ENCODE measurements at regions not wholly inside any gene's neighbourhood (a gene's known extent, or its start where the extent isn't known, plus 50 kb on each side); places are given as distances from the start of the nearest gene placed in this dataset.

- no peaks in the 10 kb centered on the region for H3K79me2 ChIP-seq (ENCODE audit: control insufficient read depth in 1 of 2, insufficient read depth in 2 of 2, low read length in 2 of 2)
- H2AFZ ChIP-seq (ENCODE audit: low read length) = no peak overlapping the region
- no peak overlapping the region for H4K91ac ChIP-seq (replicated peaks; ENCODE audit: insufficient read length, low read length)
- no peak overlapping the region for H3K4ac ChIP-seq (replicated peaks; ENCODE audit: insufficient read length, low read depth, low read length)
- no peak for FAIRE-seq
- no peaks in the 10 kb centered on the region for H3K27me3 ChIP-seq (replicated peaks in 1 of 4; ENCODE audit: control insufficient read depth in 3 of 4, extremely low read depth in 1 of 4, insufficient read depth in 3 of 4, low read length in 3 of 4)
- DNase-seq (ENCODE audit: low read depth in 1 of 2, low spot score in 2 of 2) = no peak
- H4K5ac ChIP-seq (ENCODE audit: insufficient read length, low read depth, low read length) = no peak overlapping the region
- no peak overlapping the region for H3K27ac ChIP-seq (ENCODE audit: low read depth, low read length)
- H2BK15ac ChIP-seq (ENCODE audit: low read length) = no peak overlapping the region
- no peaks in the 10 kb centered on the region for H4K20me1 ChIP-seq (replicated peaks in 1 of 2; ENCODE audit: control insufficient read depth in 1 of 2, insufficient read depth in 2 of 2, low read length in 2 of 2)
- no peak overlapping the region for H3K23ac ChIP-seq (ENCODE audit: insufficient read length)
- no peak overlapping the region for H2AK5ac ChIP-seq (ENCODE audit: low read depth, low read length)
- no peak overlapping the region for H3K18ac ChIP-seq (ENCODE audit: extremely low read depth, low read length)
- H3K14ac ChIP-seq (ENCODE audit: insufficient read length) = no peak overlapping the region
- H2BK20ac ChIP-seq (ENCODE audit: low read length) = no peak overlapping the region
- H3K9me3 ChIP-seq (ENCODE audit: insufficient read depth in 2 of 2, low read depth in 1 of 2, low read length in 1 of 2) = no peaks in the 10 kb centered on the region
- no peak overlapping the region for H2BK120ac ChIP-seq (replicated peaks; ENCODE audit: low read depth, low read length)
- H3K9ac ChIP-seq (replicated peaks in 1 of 4; ENCODE audit: extremely low read depth in 1 of 4, low read depth in 3 of 4, low read length in 3 of 4) = no peak overlapping the region
- no peak overlapping the region for H3K4me3 ChIP-seq (ENCODE audit: extremely low read depth in 1 of 4, insufficient read depth in 2 of 4, low read depth in 3 of 4, low read length in 4 of 4)
- H3K4me2 ChIP-seq (ENCODE audit: insufficient read depth in 1 of 2, low read depth in 2 of 2, low read length in 2 of 2) = no peak overlapping the region
- H3K23me2 ChIP-seq (ENCODE audit: low read depth, low read length) = no peaks in the 10 kb centered on the region
- no peak overlapping the region for H2BK5ac ChIP-seq (ENCODE audit: low read depth, low read length)
- H3K4me1 ChIP-seq (replicated peaks in 1 of 4; ENCODE audit: control insufficient read depth in 3 of 4, insufficient read depth in 4 of 4, low read length in 3 of 4) = no peaks in the 10 kb centered on the region; a peak in 1 of 7 replicates
- H3K79me1 ChIP-seq (ENCODE audit: low read depth, low read length) = no peaks in the 10 kb centered on the region
- no peaks in the 10 kb centered on the region for H3K36me3 ChIP-seq (ENCODE audit: control insufficient read depth in 2 of 4, insufficient read depth in 4 of 4, low read length in 3 of 4)
- H4K8ac ChIP-seq (ENCODE audit: extremely low read depth, insufficient read depth, low read length) = no peak overlapping the region
- no peak for TF ChIP-seq SUZ12 (IDR thresholded peaks at IDR 0.05; ENCODE audit: low read length)
- TF ChIP-seq SIX5 (IDR thresholded peaks at IDR 0.05; ENCODE audit: low read depth, low read length) = no peak
- TF ChIP-seq BACH1 (IDR thresholded peaks at IDR 0.05; ENCODE audit: low read length) = no peak
- TF ChIP-seq BRCA1 (IDR thresholded peaks at IDR 0.05; ENCODE audit: low read depth, low read length) = no peak
- TF ChIP-seq SP4 (IDR thresholded peaks at IDR 0.05; ENCODE audit: low read length) = no peak
- TF ChIP-seq MAFK (IDR thresholded peaks at IDR 0.05; ENCODE audit: low read depth, low read length) = no peak
- TF ChIP-seq ASH2L (IDR thresholded peaks at IDR 0.05; ENCODE audit: low read length) = no peak
- no peak for TF ChIP-seq YY1 (IDR thresholded peaks at IDR 0.05; ENCODE audit: low read depth, low read length)
- TF ChIP-seq USF2 (IDR thresholded peaks at IDR 0.05; ENCODE audit: low read length) = no peak
- ChIA-PET POLR2A (ENCODE audit: partially characterized antibody) (no interaction called here), CTCF (ENCODE audit: partially characterized antibody) (interaction anchor here (0.6 kb wide), 1 partner anchor 22 kb away, joined by 3 read pairs; no protein-coding TSS in a partner anchor)
- no peak overlapping the region for H3K56ac ChIP-seq (replicated peaks; ENCODE audit: insufficient read length, low read depth, low read length)
- no peak overlapping the region for H2BK12ac ChIP-seq (ENCODE audit: low read depth, low read length)
Observed at GRCh38 chr9:89766991-89767390, 162.2 kb downstream of the GADD45G start.

Data from H1 (cell line).